GDM1 (cell line): ENCODE measurements at regions not wholly inside any gene's neighbourhood (a gene's known extent, or its start where the extent isn't known, plus 50 kb on each side); places are given as distances from the start of the nearest gene placed in this dataset.

Experiments used
- DNase-seq: peaks from one replicate; lab custom pipeline; 2025; lab: John Stamatoyannopoulos, UW

- no peak for DNase-seq
Measured at GRCh38 chrX:82081027-82081426, 879.1 kb downstream of the SH3BGRL start.

- DNase-seq: no peak
Measured at GRCh38 chrX:82087699-82088098, 885.8 kb downstream of the SH3BGRL start.

- DNase-seq: no peak
Measured at GRCh38 chrX:82092307-82092706, 890.4 kb downstream of the SH3BGRL start.

GRCh38 chrX:82125103-82125502, 923.2 kb downstream of the SH3BGRL start:
- DNase-seq: no peak

GRCh38 chrX:82127228-82128123, 925.6 kb downstream of the SH3BGRL start:
- no peak for DNase-seq

- DNase-seq: no peak
Measured at GRCh38 chrX:82134378-82134777, 932.5 kb downstream of the SH3BGRL start.

- no peak for DNase-seq
Measured at GRCh38 chrX:82141942-82142341, 940.0 kb downstream of the SH3BGRL start.

- DNase-seq: no peak
Measured at GRCh38 chrX:82161195-82161594, 959.3 kb downstream of the SH3BGRL start.

- DNase-seq: no peak
Measured at GRCh38 chrX:82163701-82164100, 961.8 kb downstream of the SH3BGRL start.

GRCh38 chrX:82196866-82197265, 995.0 kb downstream of the SH3BGRL start:
- DNase-seq: no peak

GRCh38 chrX:82208975-82209374, 1007.1 kb downstream of the SH3BGRL start:
- no peak for DNase-seq

- DNase-seq: peak; percentile 21
Measured at GRCh38 chrX:82218361-82218760, 1016.5 kb downstream of the SH3BGRL start.

GRCh38 chrX:82219129-82219528, 1017.2 kb downstream of the SH3BGRL start:
- no peak for DNase-seq

GRCh38 chrX:82224961-82225360, 1023.1 kb downstream of the SH3BGRL start:
- no peak for DNase-seq

- no peak for DNase-seq
Measured at GRCh38 chrX:82230013-82230412, 1028.1 kb downstream of the SH3BGRL start.

- no peak for DNase-seq
Measured at GRCh38 chrX:82232679-82233078, 1030.8 kb downstream of the SH3BGRL start.

GRCh38 chrX:82237328-82237727, 1035.4 kb downstream of the SH3BGRL start:
- DNase-seq: no peak
